HEK293 (cell line): ENCODE measurements at regions not wholly inside any gene's neighbourhood (a gene's known extent, or its start where the extent isn't known, plus 50 kb on each side); places are given as distances from the start of the nearest gene placed in this dataset.

ENCODE experiments used
- SCRT2 ChIP-seq: fragments of 450-650 bp; formaldehyde crosslinking; IDR thresholded peaks from 2 replicates; pipeline ENCODE4 v1.5.1; 2016; ENCODE audit warnings: missing biosample characterization, missing genetic modification characterization
- TCF7L2 ChIP-seq: IDR thresholded peaks from 2 replicates; pipeline ENCODE4 v1.6.1; 2011; ENCODE audit warnings: low read depth, mild to moderate bottlenecking, inconsistent platforms, low read length, moderate library complexity, borderline replicate concordance
- ZNF426 ChIP-seq: fragments of 450-650 bp; formaldehyde crosslinking; IDR thresholded peaks from 2 replicates; pipeline ENCODE4 v1.5.1; 2017; ENCODE audit warnings: missing biosample characterization, missing genetic modification characterization, mild to moderate bottlenecking, inconsistent platforms, moderate library complexity
- ZNF561 ChIP-seq: fragments of 450-650 bp; IDR thresholded peaks from 2 replicates; pipeline ENCODE4 v1.5.1; 2018; ENCODE audit warnings: missing biosample characterization, missing genetic modification characterization, borderline replicate concordance
- TF ChIP-seq, protein P1 (sequence below): fragments of 450-650 bp; formaldehyde crosslinking; IDR thresholded peaks from 2 replicates; pipeline ENCODE4 v1.5.1; 2016; ENCODE audit warnings: missing biosample characterization, missing genetic modification characterization
- TF ChIP-seq, protein P2 (sequence below): fragments of 450-650 bp; formaldehyde crosslinking; IDR thresholded peaks from 2 replicates; pipeline ENCODE4 v1.5.1; 2016; ENCODE audit warnings: missing biosample characterization, missing genetic modification characterization

DNA sequence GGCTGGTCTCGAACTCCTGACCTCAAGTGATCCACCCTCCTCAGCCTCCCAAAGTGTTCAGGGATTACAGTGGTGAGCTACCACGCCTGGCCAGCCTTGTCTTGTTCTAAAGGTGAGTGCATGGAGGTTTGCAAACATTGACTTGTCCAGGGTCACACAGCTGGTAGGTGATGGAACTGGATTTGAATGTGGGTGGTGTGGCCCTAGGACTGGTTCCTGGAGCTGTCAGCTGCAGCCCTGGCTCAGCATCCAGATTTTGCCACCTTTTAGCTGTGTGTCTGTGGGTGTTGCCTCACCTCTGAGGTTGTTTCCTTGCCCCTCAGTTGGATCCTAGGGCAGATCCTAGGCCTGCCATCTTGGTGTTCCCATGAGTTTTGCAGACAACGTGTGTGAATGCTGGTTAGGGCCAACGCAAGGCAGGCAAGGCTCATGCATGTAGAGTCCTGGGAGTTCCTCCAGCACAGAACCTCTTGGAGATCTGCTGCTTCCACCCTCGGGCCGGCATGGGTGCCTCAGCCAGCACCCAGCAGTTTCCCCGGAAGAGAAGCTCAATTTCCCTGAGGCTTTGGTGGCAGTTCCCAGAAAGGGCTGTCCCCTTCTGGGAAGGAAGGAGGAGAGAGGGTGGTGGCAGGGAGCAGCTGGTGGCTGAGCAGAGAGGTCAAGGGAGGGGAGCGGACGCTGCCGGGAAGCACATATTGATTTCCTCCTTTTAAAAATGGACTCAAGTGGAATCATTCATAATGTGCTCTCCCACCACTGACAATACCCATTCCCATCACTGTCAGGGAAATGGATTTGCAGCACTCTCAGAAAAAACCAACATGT lies 127.6 kb upstream of the HS6ST1 start:
- TF ChIP-seq SCRT2 = no peak
- TF ChIP-seq, protein P1, sequence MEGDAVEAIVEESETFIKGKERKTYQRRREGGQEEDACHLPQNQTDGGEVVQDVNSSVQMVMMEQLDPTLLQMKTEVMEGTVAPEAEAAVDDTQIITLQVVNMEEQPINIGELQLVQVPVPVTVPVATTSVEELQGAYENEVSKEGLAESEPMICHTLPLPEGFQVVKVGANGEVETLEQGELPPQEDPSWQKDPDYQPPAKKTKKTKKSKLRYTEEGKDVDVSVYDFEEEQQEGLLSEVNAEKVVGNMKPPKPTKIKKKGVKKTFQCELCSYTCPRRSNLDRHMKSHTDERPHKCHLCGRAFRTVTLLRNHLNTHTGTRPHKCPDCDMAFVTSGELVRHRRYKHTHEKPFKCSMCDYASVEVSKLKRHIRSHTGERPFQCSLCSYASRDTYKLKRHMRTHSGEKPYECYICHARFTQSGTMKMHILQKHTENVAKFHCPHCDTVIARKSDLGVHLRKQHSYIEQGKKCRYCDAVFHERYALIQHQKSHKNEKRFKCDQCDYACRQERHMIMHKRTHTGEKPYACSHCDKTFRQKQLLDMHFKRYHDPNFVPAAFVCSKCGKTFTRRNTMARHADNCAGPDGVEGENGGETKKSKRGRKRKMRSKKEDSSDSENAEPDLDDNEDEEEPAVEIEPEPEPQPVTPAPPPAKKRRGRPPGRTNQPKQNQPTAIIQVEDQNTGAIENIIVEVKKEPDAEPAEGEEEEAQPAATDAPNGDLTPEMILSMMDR = no peak
- no peak for TF ChIP-seq ZNF561
- TF ChIP-seq, protein P2, sequence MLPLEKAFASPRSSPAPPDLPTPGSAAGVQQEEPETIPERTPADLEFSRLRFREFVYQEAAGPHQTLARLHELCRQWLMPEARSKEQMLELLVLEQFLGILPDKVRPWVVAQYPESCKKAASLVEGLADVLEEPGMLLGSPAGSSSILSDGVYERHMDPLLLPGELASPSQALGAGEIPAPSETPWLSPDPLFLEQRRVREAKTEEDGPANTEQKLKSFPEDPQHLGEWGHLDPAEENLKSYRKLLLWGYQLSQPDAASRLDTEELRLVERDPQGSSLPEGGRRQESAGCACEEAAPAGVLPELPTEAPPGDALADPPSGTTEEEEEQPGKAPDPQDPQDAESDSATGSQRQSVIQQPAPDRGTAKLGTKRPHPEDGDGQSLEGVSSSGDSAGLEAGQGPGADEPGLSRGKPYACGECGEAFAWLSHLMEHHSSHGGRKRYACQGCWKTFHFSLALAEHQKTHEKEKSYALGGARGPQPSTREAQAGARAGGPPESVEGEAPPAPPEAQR = no peak
- TF ChIP-seq ZNF426 (tag by site-specific recombination) = no peak
- no peak for TF ChIP-seq TCF7L2
